Heart right ventricle (tissue), 16 donors: ENCODE measurements at regions not wholly inside any gene's neighbourhood (a gene's known extent, or its start where the extent isn't known, plus 50 kb on each side); places are given as distances from the start of the nearest gene placed in this dataset.

Experiments
- ATAC-seq, 8 donors: fragments of 200-7000 bp; cut with Tn5 transposase; one replicate each; pipeline ENCODE4 v1.9.1; 2020; ENCODE audit warnings: mild to moderate bottlenecking in 8 of 8, moderate library complexity in 8 of 8, moderate number of reproducible peaks in 1 of 8
- DNase-seq, 2 donors: peaks; one replicate each; pipeline ENCODE4 v3.0.0-alpha.2; 2020
- H3K27ac ChIP-seq, 10 donors: fragments of 200-600 bp; sonication (generic) in 2 of 10; one replicate each; pipeline versions ENCODE4 v1.5.0 to v1.8.0; 2020 to 2022; ENCODE audit warnings: mild to moderate bottlenecking in 3 of 10
- H3K27me3 ChIP-seq, 7 donors: fragments of 200-600 bp; one replicate each; pipeline ENCODE4 v1.8.0; 2021 to 2022; ENCODE audit warnings: mild to moderate bottlenecking in 2 of 7
- H3K36me3 ChIP-seq, 9 donors: fragments of 200-600 bp; sonication (generic) in 1 of 9; one replicate each; pipeline versions ENCODE4 v1.5.0 to v1.8.0; 2020 to 2022; ENCODE audit warnings: mild to moderate bottlenecking in 2 of 9
- H3K4me1 ChIP-seq, 9 donors: fragments of 200-600 bp; sonication (generic) in 1 of 9; one replicate each; pipeline versions ENCODE4 v1.5.0 to v1.8.0; 2020 to 2022; ENCODE audit warnings: mild to moderate bottlenecking in 4 of 9
- H3K4me3 ChIP-seq, 10 donors: fragments of 200-600 bp; sonication (generic) in 2 of 10; one replicate each; pipeline versions ENCODE4 v1.5.0 to v1.8.0; 2020 to 2022; ENCODE audit warnings: mild to moderate bottlenecking in 7 of 10, moderate library complexity in 2 of 10
- H3K9me3 ChIP-seq, 11 donors: fragments of 200-600 bp in 10 of 11; sonication (generic) in 2 of 11; one replicate each; pipeline versions ENCODE4 v1.5.0 to v1.8.0; 2013 to 2022; ENCODE audit warnings: mild to moderate bottlenecking in 2 of 11, control low read depth in 1 of 11, moderate library complexity in 1 of 11
- WGBS, 2 donors: extraction: QIAGEN DNeasy Blood & Tissue Kit; methylation state at CpG; one replicate each; pipeline ENCODE4 v1.1.7; 2013; ENCODE audit warnings: inconsistent platforms in 1 of 2; 5-methylcytosine and 5-hydroxymethylcytosine counted together
- intact Hi-C, 10 donors: fragments of 100-400 bp; cut with DNase I; formaldehyde crosslinking; loops; one replicate each; pipeline versions ENCODE4 v1.11.1 to v1.14.2; 2022
- TF ChIP-seq, protein P1 (sequence below), 9 donors: fragments of 200-600 bp; sonication (generic) in 2 of 9; IDR thresholded peaks; one replicate each; pipeline versions ENCODE4 v1.5.0 to v1.8.0; 2021 to 2022; ENCODE audit warnings: antibody characterized with exemption in 9 of 9, mild to moderate bottlenecking in 5 of 9, moderate library complexity in 1 of 9
- donor health status: Arrhythmogenic right ventricular cardiomyopathy.
- donor health status: ischemic (EF 13 %, LVEDD 7.1; RV severe dilation, severe dysfunction).
- donor health status: healthy with polysubstance abuse.
- donor health status: DM: no; HTN: yes; CAD: no.
- donor health status: DM: no; HTN: no; CAD: no.
- donor health status: ischemic (EF 25% LVEDD 6.9; RV normal size, moderate dysfunction).
- donor health status: ischemic (EF 25% LVEDD 5.7; RV mildly dilated, moderate dysfunction).
- donor health status: healthy.
- donor health status: DM: yes; HTN: yes; CAD: no.
- donor health status: Ischemic cardiomyopathy.
- donor health status: ischemic (EF 35%, LVEDD 5.7; RV mildly dilated, moderate dysfunction).
- donor health status: nonischemic (EF 11% LVEDD 7.7; RV severe dilation, severe dysfunction).
- donor health status: DM: yes; HTN: yes; CAD: no.
- donor health status: PGD.
- donor health status: ischemic (EF 29% LVEDD 5.4; RV normal size, mild dysfunction).
- donor health status: nonischemic (EF 23%, LVEDD 6.1; RV moderate dilation, normal function).

DNA sequence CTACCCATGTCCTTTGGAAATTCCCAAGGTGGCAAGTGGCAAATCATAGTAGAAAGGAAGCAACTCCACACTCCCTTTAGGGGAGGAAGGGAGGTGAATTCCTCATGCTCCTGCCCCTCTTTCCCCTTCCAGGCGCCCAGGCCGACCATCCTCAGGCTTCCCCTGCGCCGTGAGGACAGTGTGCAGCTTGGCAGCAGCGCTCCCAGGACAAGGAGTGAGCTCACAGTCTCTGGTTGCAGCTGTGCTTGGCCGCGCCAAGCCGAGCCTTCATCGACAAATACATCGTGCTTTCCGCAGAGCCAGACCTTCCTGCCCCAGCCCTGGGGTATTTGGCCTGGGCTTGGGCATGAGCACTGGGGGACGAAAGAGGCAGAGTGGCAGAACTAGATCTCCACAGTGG is 112.6 kb downstream of the ENGASE start:
- DNase-seq (no peak), ATAC-seq (no peak)
- peaks cover 0 to 8% (median 6%) of the 10 kb centered on the region in 9 donors for H3K4me1 ChIP-seq
- H3K36me3 ChIP-seq, result no peaks in the 10 kb centered on the region
- peaks cover 5 to 97% (median 96%) of the 10 kb centered on the region in 7 donors for H3K27me3 ChIP-seq
- WGBS, 2 donors, result 77 to 79% methylated on average over 12 of the region's 12 CpGs
- intact Hi-C loops, result loop anchor here in 5 of 10 donors (5.0 kb wide), 1 partner anchor 205 kb away; no protein-coding TSS in a partner anchor
- no peaks in the 10 kb centered on the region for H3K9me3 ChIP-seq
- H3K27ac ChIP-seq, result no peak overlapping the region
- no peak overlapping the region for H3K4me3 ChIP-seq
- TF ChIP-seq, protein P1, sequence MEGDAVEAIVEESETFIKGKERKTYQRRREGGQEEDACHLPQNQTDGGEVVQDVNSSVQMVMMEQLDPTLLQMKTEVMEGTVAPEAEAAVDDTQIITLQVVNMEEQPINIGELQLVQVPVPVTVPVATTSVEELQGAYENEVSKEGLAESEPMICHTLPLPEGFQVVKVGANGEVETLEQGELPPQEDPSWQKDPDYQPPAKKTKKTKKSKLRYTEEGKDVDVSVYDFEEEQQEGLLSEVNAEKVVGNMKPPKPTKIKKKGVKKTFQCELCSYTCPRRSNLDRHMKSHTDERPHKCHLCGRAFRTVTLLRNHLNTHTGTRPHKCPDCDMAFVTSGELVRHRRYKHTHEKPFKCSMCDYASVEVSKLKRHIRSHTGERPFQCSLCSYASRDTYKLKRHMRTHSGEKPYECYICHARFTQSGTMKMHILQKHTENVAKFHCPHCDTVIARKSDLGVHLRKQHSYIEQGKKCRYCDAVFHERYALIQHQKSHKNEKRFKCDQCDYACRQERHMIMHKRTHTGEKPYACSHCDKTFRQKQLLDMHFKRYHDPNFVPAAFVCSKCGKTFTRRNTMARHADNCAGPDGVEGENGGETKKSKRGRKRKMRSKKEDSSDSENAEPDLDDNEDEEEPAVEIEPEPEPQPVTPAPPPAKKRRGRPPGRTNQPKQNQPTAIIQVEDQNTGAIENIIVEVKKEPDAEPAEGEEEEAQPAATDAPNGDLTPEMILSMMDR (IDR thresholded peaks at IDR 0.05), result no peak

DNA sequence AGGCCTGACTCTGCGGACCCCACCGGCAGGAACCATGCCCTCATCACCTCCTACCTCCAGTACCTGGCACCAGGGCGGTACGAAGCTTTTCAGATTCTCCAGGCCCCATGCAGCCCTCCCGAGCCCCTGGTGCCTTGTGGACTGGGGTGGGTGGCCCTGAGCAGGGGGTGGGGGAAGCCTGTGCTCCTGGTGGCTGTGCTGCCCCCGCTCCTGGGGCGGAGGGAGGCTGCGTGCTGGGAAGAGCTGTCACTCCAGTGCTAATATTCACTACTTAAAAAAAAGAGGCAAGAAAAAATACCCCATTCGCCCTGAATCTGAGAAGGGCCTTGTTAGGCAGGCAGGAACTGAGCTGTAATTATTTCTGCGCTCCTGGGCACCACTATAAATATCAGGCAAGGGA is 111.8 kb downstream of the ENGASE start:
- no peak for ATAC-seq
- Histone ChIP-seq H3K4me3 (no peak overlapping the region), H3K36me3 (no peaks in the 10 kb centered on the region), H3K4me1 (peaks cover 0 to 8% (median 6%) of the 10 kb centered on the region in 9 donors), H3K27ac (no peak overlapping the region), H3K27me3 (peaks cover 7 to 97% (median 95%) of the 10 kb centered on the region in 7 donors), H3K9me3 (no peaks in the 10 kb centered on the region)
- TF ChIP-seq, protein P1 (IDR thresholded peaks at IDR 0.05), result no peak
- WGBS, 2 donors, result 66 to 77% methylated on average over 10 of the region's 10 CpGs
- intact Hi-C loops, result loop anchor here in 5 of 10 donors (5.0 kb wide), 1 partner anchor 206 kb away; no protein-coding TSS in a partner anchor
- no peak for DNase-seq

DNA sequence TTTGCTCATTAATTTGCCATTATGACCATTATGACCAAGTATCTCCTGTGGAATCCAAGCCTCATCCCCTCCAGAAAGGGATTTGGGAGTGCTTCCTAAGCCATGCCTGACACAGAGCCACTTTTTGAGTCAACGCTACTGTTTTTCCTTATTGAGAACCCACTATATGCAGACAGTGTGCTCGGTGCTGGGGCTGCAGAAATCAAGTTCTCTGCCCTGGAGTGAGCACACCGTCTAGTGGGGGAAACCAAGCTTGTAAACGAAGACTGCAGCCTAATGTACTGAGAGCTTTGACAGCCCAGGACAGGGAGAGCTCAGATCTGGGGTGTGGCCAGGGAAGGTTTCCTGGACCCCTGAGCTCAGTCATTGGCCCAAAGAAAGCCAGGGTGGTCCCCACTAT is 111.0 kb downstream of the ENGASE start:
- DNase-seq (no peak), ATAC-seq (no peak)
- Histone ChIP-seq H3K4me1 (peaks cover 0 to 8% (median 6%) of the 10 kb centered on the region in 9 donors), H3K36me3 (no peaks in the 10 kb centered on the region), H3K27me3 (peaks cover 11 to 97% (median 95%) of the 10 kb centered on the region in 7 donors), H3K4me3 (no peak overlapping the region), H3K27ac (no peak overlapping the region), H3K9me3 (no peaks in the 10 kb centered on the region)
- WGBS, 2 donors, result 76% methylated on average over 4 of the region's 4 CpGs
- TF ChIP-seq, protein P1 (IDR thresholded peaks at IDR 0.05), result no peak
- intact Hi-C loops, result loop anchor here in 5 of 10 donors (5.0 kb wide), 1 partner anchor 207 kb away; no protein-coding TSS in a partner anchor

DNA sequence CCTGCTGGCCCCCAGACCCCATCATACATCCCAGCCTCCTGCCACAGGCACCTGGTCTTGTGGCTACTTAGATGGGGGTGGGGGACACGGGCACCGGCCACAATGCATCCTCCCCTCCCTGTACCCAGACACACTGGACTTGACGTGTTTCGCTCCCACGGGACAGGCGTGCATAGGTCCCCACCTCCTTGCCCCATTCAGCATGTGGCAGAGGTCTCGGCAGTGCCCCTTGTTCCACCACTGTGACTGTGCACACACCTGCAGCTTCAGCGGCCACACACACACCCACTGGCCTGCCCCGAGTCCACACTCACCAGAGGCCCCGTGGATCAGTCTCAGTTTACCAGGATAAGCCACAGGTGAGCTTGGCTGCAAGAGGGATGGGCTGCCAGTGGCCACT is 109.6 kb downstream of the ENGASE start:
- Histone ChIP-seq H3K9me3 (no peaks in the 10 kb centered on the region), H3K36me3 (no peaks in the 10 kb centered on the region), H3K4me1 (peaks cover 0 to 8% (median 6%) of the 10 kb centered on the region in 9 donors), H3K27ac (no peak overlapping the region), H3K27me3 (peaks cover 11 to 97% (median 93%) of the 10 kb centered on the region in 7 donors), H3K4me3 (no peak overlapping the region)
- WGBS, 2 donors, result 60 to 70% methylated on average over 10 of the region's 10 CpGs
- TF ChIP-seq, protein P1 (IDR thresholded peaks at IDR 0.05), result no peak
- intact Hi-C loops, result loop anchor here in 1 of 10 donors (5.0 kb wide), 1 partner anchor 208 kb away; no protein-coding TSS in a partner anchor
- ATAC-seq (no peak), DNase-seq (no peak)
